GM19468 (cell line): ENCODE measurements at regions not wholly inside any gene's neighbourhood (a gene's known extent, or its start where the extent isn't known, plus 50 kb on each side); places are given as distances from the start of the nearest gene placed in this dataset.
"Not testable (repeated sequence)": the region's sequence is repeated elsewhere in the genome, so short reads cannot be mapped to it uniquely, and the experiment has no call there.

Source experiments
- ATAC-seq: cut with Tn5 transposase; IDR thresholded peaks from one replicate; pipeline ENCODE4 v1.9.1; 2021; ENCODE audit warnings: mild to moderate bottlenecking, moderate library complexity, moderate number of reproducible peaks; ENCODE audit not compliant: unreplicated experiment; ENCODE audit errors: extremely low read depth

DNA sequence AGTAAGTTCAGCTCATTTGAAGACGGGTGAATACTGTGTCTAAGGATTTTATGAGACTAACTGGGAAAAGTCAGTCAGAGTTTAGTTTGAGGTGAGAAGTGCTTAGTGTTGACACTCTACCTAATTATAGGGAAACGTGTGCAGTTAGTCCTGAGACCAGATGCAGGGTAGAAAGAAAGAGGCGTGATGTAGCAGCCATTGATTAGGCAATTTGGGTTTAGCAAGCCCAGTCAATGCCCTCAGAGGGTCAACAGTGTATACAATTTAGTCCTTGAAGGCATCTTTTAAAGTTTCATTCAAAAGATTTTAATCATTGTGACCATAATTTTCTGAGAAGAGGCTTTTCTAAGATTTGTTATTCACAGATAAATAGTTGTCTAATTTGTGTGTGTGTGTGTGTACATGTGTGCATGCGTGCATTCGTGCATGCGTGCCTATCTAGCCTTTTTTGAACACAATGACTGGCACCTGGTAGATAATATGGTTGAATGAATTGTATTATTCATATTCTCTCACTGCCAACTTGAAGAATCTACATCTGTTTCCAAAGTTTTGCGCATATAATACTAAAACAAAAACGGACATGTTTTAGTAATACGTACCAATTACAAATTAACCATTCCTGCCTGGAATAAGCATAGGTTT, 332.9 kb downstream of the SRGAP2C start:
- no peak for ATAC-seq

- ATAC-seq, result no peak
These were observed 333.9 kb downstream of the SRGAP2C start for GRCh38 chr1:121518726-121519041.

DNA sequence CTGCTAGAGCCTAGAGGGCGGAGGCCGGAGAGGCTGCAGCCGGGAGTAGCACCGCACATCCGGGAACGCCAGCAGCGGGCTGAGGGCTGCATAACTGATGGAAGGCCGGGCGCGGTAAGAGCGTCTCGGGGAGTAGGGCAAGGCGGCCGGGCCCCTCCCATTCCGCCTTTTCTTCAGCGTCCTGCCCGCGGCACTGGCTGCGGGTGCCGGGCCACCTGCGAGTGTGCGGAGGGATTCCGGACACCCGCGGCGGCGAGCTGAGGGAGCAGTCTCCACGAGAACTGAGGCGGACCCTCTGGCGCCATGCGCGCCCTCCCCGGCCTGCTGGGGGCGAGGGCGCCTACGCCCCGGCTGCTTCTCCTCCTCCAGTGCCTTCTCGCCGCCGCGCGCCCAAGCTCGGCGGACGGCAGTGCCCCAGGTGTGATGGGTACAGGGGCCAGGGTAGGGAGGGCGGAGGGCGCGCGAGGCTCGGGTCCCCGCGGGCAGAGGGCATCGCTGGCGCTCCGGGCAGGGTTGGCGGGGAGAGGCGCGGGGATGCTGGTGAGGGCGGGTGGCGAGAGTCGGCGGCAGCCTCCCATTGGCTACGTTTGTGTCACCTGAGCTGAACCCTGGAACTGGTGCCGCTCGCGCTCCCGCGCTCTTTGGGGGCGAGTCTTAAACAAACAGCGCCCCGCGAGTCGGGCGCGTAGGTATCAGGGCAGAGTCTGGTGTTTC, 334.4 kb downstream of the SRGAP2C start:
- ATAC-seq, result no peak

DNA sequence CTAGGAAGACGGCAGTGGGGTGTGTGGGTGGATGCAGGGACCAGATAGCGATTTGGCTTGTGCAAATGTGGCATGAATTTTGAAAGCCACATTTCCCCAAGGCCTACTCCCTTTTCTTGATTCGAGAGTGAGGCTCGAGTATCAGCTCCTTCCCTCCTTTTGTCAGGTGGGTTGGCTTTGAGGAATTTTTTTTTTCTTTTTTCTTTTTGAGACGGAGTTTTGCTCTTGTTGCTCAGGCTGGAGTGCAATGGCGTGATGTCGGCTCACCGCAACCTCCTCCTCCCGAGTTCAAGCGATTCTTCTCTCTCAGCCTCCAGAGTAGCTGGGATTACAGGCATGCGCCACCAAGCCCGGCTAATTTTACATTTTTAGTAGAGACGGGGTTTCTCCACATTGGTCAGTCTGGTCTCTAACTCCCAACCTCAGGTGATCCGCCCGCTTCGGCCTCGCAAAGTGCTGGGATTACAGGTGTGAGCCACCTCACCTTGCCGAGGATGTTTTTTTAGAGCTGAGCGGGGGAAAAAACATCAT, 335.0 kb downstream of the SRGAP2C start:
- ATAC-seq, result not testable (repeated sequence)

DNA sequence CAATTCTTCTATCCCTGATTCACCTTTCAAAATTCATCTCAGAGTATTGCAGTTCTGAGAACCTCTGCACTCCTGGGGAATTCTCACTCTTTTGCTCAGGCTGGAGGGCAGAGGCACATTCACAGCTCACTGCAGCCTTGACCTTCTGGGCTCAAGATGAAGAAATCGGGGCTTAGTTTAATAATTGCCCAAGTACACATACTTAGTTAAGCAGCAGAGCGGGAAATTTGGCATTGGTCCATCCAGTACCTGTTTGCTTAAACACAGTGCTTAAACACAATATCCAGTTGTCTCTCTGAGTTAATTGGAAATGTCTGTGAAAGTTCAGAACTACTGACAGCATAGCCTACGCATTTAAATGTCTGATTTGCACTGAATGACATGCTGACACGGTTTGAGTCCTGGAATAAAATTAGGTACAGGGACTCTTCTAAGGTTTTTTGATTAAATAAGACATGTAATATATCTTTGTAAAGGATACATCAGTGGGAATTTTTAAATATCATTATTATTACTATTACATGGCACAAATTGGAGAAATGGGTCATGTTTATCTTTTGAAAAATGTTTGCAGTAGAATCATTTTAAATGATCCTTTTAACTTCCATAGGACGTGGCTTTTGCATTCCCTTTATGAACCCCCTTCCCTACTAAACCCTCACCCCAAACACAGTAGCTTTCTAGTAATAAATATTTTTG, 337.4 kb downstream of the SRGAP2C start:
- no peak for ATAC-seq

- ATAC-seq, result not testable (repeated sequence)
These were observed 338.3 kb downstream of the SRGAP2C start for GRCh38 chr1:121523112-121523511.

- ATAC-seq, result no peak
These were observed 340.6 kb downstream of the SRGAP2C start for GRCh38 chr1:121525355-121525754.

DNA sequence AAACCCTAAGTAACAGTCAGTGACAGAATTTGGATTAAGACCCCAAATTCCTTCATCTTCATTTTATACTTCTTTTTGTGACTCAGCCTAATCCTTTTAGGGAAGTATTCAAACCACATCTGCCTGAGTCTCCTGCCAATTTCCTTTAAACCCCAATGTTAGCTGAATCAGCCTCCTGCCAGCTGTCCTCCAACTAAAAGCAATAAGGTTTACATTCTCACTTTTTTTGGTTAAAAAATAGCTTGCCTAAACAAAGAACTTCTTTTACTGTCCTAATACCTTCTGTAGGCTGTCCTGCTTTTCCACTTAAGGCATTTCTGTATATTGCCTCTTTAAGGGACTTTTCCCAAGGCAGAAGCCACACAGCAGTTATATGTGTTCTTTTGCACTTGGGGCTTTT, 344.2 kb downstream of the SRGAP2C start:
- ATAC-seq, result not testable (repeated sequence)

DNA sequence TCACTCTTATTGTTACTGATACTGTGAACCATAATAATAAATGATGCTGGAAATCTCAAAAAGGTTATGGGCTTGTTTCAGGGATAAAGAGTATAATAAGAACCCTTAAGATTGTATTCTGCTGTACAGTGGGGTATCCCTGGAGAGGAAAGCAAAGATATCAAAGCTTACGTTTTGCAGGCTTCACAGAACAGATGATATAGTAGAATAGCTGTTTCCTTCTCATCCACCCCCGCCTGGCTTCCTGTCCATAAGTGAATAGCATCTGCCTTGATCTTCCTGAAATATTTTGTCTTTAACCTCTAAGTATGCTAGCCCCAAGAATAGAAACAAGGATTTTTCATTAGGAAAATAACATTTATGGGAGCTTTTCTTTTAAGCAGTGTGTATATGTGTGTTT, 345.3 kb downstream of the SRGAP2C start:
- ATAC-seq, result not testable (repeated sequence)

DNA sequence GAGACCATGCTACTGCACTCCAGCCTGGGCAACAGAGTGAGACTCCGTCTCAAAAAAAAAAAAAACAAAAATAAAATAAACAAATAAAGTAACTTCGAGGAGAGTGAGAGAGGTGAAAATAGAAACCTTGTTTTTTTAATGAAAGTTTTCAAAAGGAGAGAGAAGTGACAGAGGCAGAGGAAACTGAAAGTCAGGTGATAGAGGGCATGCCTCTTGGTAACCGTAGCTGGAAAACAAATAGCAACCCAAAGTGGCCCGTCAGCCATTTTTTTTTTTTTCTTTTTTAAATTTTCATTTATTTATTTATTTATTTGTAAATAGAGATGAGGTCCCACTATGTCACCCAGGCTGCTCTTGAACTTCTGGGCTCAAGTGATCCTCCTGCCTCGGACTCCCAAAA, 347.0 kb downstream of the SRGAP2C start:
- not testable (repeated sequence) for ATAC-seq

DNA sequence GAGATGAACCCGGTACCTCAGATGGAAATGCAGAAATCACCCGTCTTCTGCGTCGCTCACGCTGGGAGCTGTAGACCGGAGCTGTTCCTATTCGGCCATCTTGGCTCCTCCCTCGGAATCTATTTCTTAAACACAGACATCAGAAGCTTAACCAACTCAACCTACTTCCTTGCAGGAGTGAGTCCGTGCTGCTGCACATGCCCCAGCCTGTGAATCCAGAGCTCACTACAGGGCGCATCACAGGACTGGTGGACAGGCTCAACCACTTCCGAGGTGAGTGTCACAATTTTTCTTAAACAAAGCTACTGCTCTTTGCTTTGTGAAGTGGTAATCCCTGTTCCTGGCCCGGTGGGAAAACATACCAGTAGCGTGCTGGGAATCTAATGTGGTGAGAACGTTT, 353.4 kb downstream of the SRGAP2C start:
- ATAC-seq, result not testable (repeated sequence)

GRCh38 chr1:121538943-121539575, 354.3 kb downstream of the SRGAP2C start:
- ATAC-seq, result no peak

- ATAC-seq, result not testable (repeated sequence)
These were observed 359.2 kb downstream of the SRGAP2C start for GRCh38 chr1:121543988-121544387.

DNA sequence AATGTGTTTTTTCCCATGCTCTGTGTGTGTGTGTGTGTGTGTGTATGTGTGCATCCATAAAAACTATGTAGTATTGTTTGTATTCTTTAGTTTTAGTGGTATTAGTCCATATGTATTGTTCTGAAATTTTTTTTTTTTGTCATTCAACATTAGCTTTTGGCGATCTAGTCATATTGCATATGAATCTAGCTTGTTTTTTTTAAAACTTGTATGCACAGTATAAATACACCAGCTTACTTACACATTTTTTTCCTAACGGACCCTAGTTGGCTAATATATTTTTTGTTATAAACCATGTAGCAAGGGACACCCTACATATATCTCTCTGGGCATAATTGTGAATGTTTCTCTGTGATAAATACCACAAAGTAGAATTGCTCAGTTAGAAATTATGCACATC, 359.7 kb downstream of the SRGAP2C start:
- no peak for ATAC-seq

DNA sequence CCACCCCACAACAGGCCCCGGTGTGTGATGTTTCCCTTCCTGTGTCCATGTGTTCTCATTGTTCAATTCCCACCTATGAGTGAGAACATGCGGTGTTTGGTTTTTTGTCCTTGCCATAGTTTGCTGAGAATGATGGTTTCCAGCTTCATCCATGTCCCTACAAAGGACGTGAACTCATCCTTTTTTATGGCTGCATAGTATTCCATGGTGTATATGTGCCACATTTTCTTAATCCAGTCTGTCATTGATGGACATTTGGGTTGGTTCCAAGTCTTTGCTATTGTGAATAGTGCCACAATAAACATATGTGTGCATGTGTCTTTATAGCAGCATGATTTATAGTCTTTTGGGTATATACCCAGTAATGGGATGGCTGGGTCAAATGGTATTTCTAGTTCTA, 361.1 kb downstream of the SRGAP2C start:
- not testable (repeated sequence) for ATAC-seq

GRCh38 chr1:121546830-121547591, 362.2 kb downstream of the SRGAP2C start:
- no peak for ATAC-seq

DNA sequence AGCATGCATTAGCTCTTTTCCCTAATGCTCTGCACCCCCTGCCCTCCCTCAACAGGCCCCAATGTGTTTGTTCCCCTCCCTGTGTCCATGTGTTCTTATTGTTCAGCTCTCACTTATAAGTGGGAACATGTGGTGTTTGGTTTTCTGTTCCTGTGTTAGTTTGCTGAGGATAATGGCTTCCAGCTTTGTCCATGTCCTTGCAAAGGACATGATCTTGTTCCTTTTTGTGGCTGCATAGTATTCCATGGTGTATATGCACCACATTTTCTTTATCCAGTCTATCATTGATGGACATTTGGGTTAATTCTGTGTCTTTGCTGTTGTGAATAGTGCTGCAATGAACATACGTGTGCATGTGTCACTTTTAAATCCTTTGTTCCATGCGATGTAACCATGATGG, 363.0 kb downstream of the SRGAP2C start:
- ATAC-seq, result not testable (repeated sequence)

DNA sequence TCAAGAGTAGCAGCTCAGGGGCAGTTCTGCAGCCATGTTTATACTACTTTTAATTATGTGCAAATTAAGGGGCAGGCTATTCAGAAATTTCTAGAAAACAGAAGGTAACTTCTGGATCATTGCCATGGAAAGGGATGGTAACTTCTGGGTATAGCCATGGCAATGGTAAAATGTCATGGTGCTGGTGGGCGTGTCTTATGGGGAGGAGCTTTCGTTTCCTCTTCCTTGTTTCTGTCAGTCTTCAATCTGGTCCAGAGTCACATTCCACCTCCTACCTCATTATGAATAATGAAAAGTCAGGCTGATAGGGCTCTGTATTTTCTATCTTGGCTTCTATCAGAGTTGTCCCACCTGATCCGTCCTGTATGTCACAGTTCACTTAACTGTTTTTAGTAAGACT, 366.0 kb downstream of the SRGAP2C start:
- ATAC-seq, result not testable (repeated sequence)

- not testable (repeated sequence) for ATAC-seq
These were observed 366.7 kb downstream of the SRGAP2C start for GRCh38 chr1:121551491-121551890.

DNA sequence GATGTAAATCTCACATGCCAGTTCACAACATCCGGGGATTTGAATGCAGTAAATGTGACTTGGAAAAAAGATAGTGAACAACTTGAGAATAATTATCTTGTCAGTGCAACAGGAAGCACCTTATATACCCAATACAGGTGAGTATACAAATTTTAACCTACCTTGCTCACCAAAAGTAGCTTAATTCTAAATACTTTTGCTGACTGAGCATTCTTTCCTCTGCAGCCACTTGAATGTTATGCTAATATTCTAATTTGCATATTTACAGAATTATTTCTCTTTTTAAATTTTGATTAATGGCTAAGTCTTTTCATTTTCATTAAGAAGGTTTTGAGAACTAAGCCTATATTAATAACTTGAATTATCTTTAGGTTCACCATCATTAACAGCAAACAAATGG, 371.8 kb downstream of the SRGAP2C start:
- ATAC-seq, result not testable (repeated sequence)
